ENCODE measurements at regions not wholly inside any gene's neighbourhood (a gene's known extent, or its start where the extent isn't known, plus 50 kb on each side); places are given as distances from the start of the nearest gene placed in this dataset.

- DNase-seq, result no peak
Observed at GRCh38 chr13:72523593-72523992, 203.8 kb downstream of the MZT1 start.

- peak; percentile 33 for DNase-seq
Observed at GRCh38 chr13:72523049-72523448, 204.4 kb downstream of the MZT1 start.

GRCh38 chr13:72521940-72522661, 205.3 kb downstream of the MZT1 start:
- DNase-seq, result no peak

GRCh38 chr13:72514146-72514545, 213.3 kb downstream of the MZT1 start:
- DNase-seq, result peak; percentile 31

- DNase-seq, result peak; percentile 19
Observed at GRCh38 chr13:72508392-72508791, 219.0 kb downstream of the MZT1 start.

GRCh38 chr13:72507416-72508199, 219.8 kb downstream of the MZT1 start:
- DNase-seq, result peak; percentile 52

GRCh38 chr13:72506706-72507105, 220.7 kb downstream of the MZT1 start:
- DNase-seq, result no peak

- DNase-seq, result no peak
Observed at GRCh38 chr13:72505376-72505775, 222.1 kb downstream of the MZT1 start.

- peak; percentile 40 for DNase-seq
Observed at GRCh38 chr13:72504131-72504841, 223.1 kb downstream of the MZT1 start.

- no peak for DNase-seq
Observed at GRCh38 chr13:72500851-72501250, 226.6 kb downstream of the MZT1 start.

GRCh38 chr13:72495681-72496080, 231.7 kb downstream of the MZT1 start:
- DNase-seq, result peak; percentile 28

- DNase-seq, result no peak
Observed at GRCh38 chr13:72489751-72490150, 237.7 kb downstream of the MZT1 start.

- DNase-seq, result no peak
Observed at GRCh38 chr13:72473321-72473720, 254.1 kb downstream of the MZT1 start.

GRCh38 chr13:72469906-72470305, 257.5 kb downstream of the MZT1 start:
- DNase-seq, result no peak

- peak; percentile 39 for DNase-seq
Observed at GRCh38 chr13:72463561-72463960, 263.9 kb downstream of the MZT1 start.

- DNase-seq, result no peak
Observed at GRCh38 chr13:72462726-72463125, 264.7 kb downstream of the MZT1 start.

GRCh38 chr13:72462166-72462565, 265.3 kb downstream of the MZT1 start:
- DNase-seq, result no peak

GRCh38 chr13:72458701-72459100, 268.7 kb downstream of the MZT1 start:
- DNase-seq, result peak; percentile 27

GRCh38 chr13:72457151-72457550, 270.3 kb downstream of the MZT1 start:
- no peak for DNase-seq

- no peak for DNase-seq
Observed at GRCh38 chr13:72456486-72456885, 270.9 kb downstream of the MZT1 start.

- peak; percentile 82 for DNase-seq
Observed at GRCh38 chr13:72453161-72453560, 274.3 kb downstream of the MZT1 start.

- no peak for DNase-seq
Observed at GRCh38 chr13:72448082-72448481, 279.3 kb downstream of the MZT1 start.

GRCh38 chr13:72444999-72445398, 282.4 kb downstream of the MZT1 start:
- no peak for DNase-seq

- no peak for DNase-seq
Observed at GRCh38 chr13:72437458-72437857, 290.0 kb downstream of the MZT1 start.

All from eye (tissue), 1 donor.